K562 (cell line): ENCODE measurements at regions not wholly inside any gene's neighbourhood (a gene's known extent, or its start where the extent isn't known, plus 50 kb on each side); places are given as distances from the start of the nearest gene placed in this dataset.

Experiments
- ASH1L ChIP-seq: fragments of 450-650 bp; IDR thresholded peaks from 2 replicates; pipeline ENCODE4 v1.6.1; 2018; ENCODE audit warnings: borderline replicate concordance, mild to moderate bottlenecking, low read depth; ENCODE audit not compliant: partially characterized antibody
- CBFA2T2 ChIP-seq: fragments of 450-650 bp; conservative IDR thresholded peaks from 2 replicates; pipeline ENCODE4 v1.6.1; 2017; ENCODE audit warnings: mild to moderate bottlenecking
- CBFA2T3 ChIP-seq: fragments of 450-650 bp; IDR thresholded peaks from 2 replicates; pipeline ENCODE4 v1.6.1; 2017
- EHMT2 ChIP-seq: fragments of 450-650 bp; IDR thresholded peaks from 2 replicates; pipeline ENCODE4 v1.6.1; 2018; ENCODE audit warnings: antibody characterized with exemption
- HDAC6 ChIP-seq: IDR thresholded peaks from 2 replicates; pipeline ENCODE4 v1.6.1; 2012; ENCODE audit warnings: low read depth, mild to moderate bottlenecking, control low read depth, inconsistent platforms, low read length, moderate library complexity
- KAT2B ChIP-seq: IDR thresholded peaks from one replicate; pipeline ENCODE4 v1.6.1; 2012; ENCODE audit warnings: low read depth, mild to moderate bottlenecking, control low read depth, inconsistent platforms, low read length, moderate library complexity
- MAFG ChIP-seq: fragments of 450-650 bp; conservative IDR thresholded peaks from 2 replicates; pipeline ENCODE4 v1.6.1; 2016; ENCODE audit warnings: missing genetic modification characterization, missing compliant biosample characterization
- SIX5 ChIP-seq, 2 experiments: IDR thresholded peaks; 2 replicates each; pipeline ENCODE4 v1.6.1; 2011; ENCODE audit warnings: low read length in 2 of 2, borderline replicate concordance in 1 of 2, low read depth in 1 of 2, mild to moderate bottlenecking in 1 of 2, moderate library complexity in 1 of 2; ENCODE audit not compliant: insufficient read depth in 1 of 2
- ZNF134 ChIP-seq: fragments of 250-450 bp; sonication (Bioruptor Pico); conservative IDR thresholded peaks from 2 replicates; pipeline ENCODE4 v1.4.0; 2020
- ZNF140 ChIP-seq: fragments of 250-450 bp; sonication (Bioruptor Pico); IDR thresholded peaks from 2 replicates; pipeline ENCODE4 v1.8.0; 2021; ENCODE audit warnings: moderate library complexity, mild to moderate bottlenecking, inconsistent platforms
- ZNF146 ChIP-seq: IDR thresholded peaks from one replicate; pipeline ENCODE4 v1.6.1; 2018; ENCODE audit warnings: missing compliant biosample characterization; ENCODE audit not compliant: unreplicated experiment
- ZNF24 ChIP-seq: fragments of 450-650 bp; IDR thresholded peaks from 2 replicates; pipeline ENCODE4 v1.6.1; 2016
- ZNF778 ChIP-seq: fragments of 450-650 bp; formaldehyde crosslinking; IDR thresholded peaks from 2 replicates; pipeline ENCODE4 v1.4.0; 2020; ENCODE audit warnings: mild to moderate bottlenecking, moderate library complexity
- TF ChIP-seq, protein P1 (sequence below), 2 experiments: fragments of 450-650 bp; formaldehyde crosslinking in 1 of 2; IDR thresholded peaks; 2 replicates each; pipeline versions ENCODE4 v1.4.0 to v1.6.1; 2014 to 2020; ENCODE audit warnings: mild to moderate bottlenecking in 2 of 2, borderline replicate concordance in 1 of 2, low read depth in 1 of 2
- TF ChIP-seq, protein P2 (sequence below): fragments of 450-650 bp; IDR thresholded peaks from 2 replicates; pipeline ENCODE4 v1.6.1; 2016
- TF ChIP-seq, protein P3 (sequence below), 2 experiments: fragments of 250-450 bp in 1 of 2; fragments of 450-650 bp in 1 of 2; sonication (Bioruptor Pico) in 1 of 2; IDR thresholded peaks; 2 replicates each; pipeline versions ENCODE4 v1.6.1 to v1.8.0; 2016 to 2021; ENCODE audit warnings: mild to moderate bottlenecking in 2 of 2, moderate library complexity in 2 of 2, missing compliant biosample characterization in 1 of 2, missing genetic modification characterization in 1 of 2

DNA sequence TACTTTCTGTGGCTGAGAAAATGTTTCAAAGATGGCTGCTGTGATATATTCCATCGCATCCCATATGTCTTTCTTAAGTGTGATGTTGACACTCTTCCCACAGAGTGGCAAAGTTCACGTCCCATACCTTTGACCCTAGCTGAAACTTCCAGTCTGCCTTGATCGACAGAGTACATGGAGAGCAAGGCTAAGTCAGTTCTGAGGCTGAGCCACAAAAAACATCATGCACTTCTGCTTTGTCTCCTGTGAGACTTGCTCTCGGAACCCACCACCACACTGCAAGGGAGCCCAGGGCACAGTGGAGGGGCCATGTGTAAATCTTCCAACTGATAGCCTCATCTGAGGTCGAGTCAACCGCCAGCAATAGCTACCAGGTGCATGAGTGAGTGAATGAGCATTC lies 431.9 kb upstream of the RUNX1 start (continued):
- TF ChIP-seq, protein P1, sequence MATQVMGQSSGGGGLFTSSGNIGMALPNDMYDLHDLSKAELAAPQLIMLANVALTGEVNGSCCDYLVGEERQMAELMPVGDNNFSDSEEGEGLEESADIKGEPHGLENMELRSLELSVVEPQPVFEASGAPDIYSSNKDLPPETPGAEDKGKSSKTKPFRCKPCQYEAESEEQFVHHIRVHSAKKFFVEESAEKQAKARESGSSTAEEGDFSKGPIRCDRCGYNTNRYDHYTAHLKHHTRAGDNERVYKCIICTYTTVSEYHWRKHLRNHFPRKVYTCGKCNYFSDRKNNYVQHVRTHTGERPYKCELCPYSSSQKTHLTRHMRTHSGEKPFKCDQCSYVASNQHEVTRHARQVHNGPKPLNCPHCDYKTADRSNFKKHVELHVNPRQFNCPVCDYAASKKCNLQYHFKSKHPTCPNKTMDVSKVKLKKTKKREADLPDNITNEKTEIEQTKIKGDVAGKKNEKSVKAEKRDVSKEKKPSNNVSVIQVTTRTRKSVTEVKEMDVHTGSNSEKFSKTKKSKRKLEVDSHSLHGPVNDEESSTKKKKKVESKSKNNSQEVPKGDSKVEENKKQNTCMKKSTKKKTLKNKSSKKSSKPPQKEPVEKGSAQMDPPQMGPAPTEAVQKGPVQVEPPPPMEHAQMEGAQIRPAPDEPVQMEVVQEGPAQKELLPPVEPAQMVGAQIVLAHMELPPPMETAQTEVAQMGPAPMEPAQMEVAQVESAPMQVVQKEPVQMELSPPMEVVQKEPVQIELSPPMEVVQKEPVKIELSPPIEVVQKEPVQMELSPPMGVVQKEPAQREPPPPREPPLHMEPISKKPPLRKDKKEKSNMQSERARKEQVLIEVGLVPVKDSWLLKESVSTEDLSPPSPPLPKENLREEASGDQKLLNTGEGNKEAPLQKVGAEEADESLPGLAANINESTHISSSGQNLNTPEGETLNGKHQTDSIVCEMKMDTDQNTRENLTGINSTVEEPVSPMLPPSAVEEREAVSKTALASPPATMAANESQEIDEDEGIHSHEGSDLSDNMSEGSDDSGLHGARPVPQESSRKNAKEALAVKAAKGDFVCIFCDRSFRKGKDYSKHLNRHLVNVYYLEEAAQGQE (IDR thresholded peaks at IDR 0.05; ENCODE audit: borderline replicate concordance), result no peak
- TF ChIP-seq, protein P1 (CRISPR knock-in tag; IDR thresholded peaks at IDR 0.05; ENCODE audit: low read depth), result no peak
- TF ChIP-seq EHMT2 (no peak), ZNF146 (CRISPR knock-in tag) (no peak), ZNF24 (0 out of 2 replicates have a peak, but pooled peaks have one; percentile 16), ZNF140 (CRISPR knock-in tag) (no peak), HDAC6 (no peak), CBFA2T2 (peak; percentile 21; the same call in 1 of the 2 replicates), ZNF778 (CRISPR knock-in tag) (no peak), ASH1L (no peak), MAFG (no peak), KAT2B (no peak), SIX5 (IDR thresholded peaks at IDR 0.05; ENCODE audit: borderline replicate concordance in 1 of 2, insufficient read depth in 1 of 2, low read depth in 1 of 2, low read length in 2 of 2) (no peak), CBFA2T3 (peak; percentile 50), ZNF134 (CRISPR knock-in tag) (no peak)
- TF ChIP-seq, protein P2, sequence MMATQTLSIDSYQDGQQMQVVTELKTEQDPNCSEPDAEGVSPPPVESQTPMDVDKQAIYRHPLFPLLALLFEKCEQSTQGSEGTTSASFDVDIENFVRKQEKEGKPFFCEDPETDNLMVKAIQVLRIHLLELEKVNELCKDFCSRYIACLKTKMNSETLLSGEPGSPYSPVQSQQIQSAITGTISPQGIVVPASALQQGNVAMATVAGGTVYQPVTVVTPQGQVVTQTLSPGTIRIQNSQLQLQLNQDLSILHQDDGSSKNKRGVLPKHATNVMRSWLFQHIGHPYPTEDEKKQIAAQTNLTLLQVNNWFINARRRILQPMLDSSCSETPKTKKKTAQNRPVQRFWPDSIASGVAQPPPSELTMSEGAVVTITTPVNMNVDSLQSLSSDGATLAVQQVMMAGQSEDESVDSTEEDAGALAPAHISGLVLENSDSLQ, result 0 out of 2 replicates have a peak, but pooled peaks have one; percentile 12
- TF ChIP-seq, protein P3, sequence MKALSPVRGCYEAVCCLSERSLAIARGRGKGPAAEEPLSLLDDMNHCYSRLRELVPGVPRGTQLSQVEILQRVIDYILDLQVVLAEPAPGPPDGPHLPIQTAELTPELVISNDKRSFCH (CRISPR knock-in tag; IDR thresholded peaks at IDR 0.05), result no peak
- TF ChIP-seq, protein P3 (tag; IDR thresholded peaks at IDR 0.05), result peak; percentile 55; the same call in 1 of the 2 replicates
